ENCODE measurements at regions not wholly inside any gene's neighbourhood (a gene's known extent, or its start where the extent isn't known, plus 50 kb on each side); places are given as distances from the start of the nearest gene placed in this dataset.
"Not testable (repeated sequence)": the region's sequence is repeated elsewhere in the genome, so short reads cannot be mapped to it uniquely, and the experiment has no call there.

DNA sequence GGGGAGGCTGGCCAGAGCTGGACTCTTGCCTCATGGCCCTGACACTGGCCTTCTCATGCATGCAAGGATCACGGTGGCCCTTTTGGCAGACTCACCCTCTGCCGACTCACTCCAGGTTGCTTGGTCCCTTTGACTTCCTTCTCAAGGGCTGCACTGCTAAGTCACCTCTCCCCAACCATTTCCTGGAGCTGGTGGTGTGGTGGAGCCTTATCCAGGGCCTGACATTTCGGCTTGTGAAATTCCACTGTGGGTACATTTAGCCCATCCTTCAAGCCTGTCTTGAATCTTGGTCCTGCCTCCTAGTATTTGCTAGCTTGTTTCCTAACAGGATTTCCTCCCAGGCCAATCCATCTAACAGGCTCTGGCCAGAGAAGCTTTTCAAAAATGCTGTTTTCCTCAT, 52.6 kb upstream of the JUN start:
- no peak for DNase-seq

DNA sequence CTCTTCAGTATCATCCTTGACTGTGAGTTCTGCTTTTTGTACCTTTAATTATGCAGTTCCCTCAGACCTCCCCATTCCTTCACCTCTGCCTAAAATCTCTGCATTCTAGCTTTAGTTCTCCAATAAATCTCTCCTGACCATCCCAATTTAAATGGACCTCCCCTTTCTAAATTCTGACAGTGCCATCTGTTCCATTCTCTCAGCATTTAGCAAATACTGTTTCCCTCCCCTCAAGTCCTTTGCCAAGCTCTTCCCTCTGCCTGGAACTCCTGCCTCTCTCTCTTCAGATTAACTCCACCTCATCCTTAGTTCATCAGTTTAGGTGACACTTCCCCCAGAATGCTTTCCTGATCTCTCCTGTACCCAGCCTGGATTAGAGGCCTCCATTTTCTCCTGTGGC, 54.0 kb upstream of the JUN start:
- DNase-seq: no peak

DNA sequence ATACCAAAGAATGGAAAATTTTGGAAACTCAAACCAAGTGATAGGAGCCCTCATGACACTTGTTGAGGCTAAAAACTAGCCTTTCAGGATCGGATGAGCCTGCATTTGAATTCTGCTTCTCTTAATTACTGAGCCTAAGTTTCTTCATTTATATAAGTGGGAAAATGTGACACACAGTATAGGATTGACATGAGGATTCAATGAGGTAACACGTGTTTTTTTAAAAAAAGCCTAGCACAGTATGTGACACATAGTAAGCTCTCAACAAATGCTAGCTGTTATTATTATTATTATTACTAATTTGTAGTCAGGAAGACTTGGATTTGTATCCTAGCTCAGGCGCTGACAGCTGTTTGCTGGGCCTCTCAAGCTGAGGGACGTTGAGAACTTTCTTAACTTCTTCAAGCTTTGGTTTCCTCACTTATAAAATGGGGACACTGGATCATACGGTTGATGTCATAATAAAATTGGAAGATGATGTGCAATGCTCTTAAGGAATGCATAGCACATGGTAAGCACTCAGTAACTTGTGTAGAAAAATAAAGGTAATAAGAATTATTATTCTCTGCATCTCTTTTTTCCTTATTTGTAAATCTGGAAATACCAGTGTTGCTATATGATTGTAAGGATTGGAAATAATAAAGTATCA, 55.4 kb upstream of the JUN start:
- no peak for DNase-seq

DNA sequence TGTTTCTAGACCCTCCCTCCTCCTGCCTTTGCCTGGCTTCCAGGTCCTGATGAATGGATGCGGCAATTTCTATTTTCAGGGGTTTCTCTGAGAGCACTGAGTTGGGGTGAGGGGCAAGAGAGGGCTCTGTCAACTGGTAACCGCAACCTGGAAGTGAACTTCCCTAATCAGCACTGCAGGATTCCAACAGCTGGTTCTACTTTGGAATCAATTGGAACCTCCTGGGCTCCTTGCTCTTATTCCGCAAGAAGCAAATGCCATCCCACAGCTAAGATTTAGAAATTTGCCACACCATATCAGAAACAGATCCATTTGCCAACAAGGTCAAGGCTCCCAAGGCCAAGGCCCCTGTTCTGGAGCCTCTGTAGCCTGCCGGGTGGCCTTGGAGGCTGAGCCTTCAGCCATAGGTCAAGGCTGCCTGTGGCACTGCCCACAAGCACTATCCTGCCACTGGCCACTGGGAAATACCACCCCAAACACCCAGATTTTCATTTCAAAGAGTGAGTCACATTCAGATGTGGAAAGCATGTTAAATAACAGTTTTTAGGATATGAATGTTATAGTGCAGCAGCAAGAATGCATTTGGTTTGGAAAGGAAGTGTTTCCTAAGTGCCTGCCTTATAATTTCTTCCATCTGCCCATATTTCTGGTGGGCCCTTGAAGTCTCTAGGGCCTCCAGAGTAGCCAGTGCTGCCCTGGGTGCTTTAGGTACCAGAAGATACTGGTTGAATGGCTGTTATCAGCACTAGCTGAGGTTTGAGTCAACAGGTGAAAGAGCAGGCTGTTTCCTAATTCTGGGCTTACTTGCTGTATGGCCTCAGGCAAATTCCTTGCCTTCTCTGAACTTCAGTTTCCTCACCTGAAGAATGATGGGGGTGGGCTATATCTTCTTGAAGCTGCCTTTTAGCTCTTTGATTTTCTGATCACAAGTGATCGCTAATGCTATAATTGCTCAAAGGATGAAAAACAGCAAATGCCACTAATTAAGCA, 56.3 kb upstream of the JUN start:
- DNase-seq: no peak

DNA sequence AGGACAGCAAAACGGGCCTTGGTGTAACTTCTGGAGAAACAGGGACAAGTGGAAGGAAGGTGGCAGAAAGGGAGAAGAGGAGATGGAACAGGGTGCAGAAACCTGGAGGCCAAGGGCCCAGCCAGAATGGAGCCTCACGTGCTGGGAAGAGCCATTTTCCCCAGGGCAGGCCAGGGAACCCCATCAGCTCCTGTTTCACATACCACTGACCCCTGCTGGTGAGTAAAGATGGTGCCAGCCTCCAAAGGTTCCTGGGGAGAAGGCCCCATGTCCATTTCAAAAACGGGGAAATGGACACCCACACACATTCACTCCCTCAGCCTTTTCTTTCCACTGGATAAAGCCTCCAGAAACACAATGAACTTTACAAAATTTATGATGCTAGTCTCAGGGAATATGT, 57.6 kb upstream of the JUN start:
- no peak for DNase-seq

DNA sequence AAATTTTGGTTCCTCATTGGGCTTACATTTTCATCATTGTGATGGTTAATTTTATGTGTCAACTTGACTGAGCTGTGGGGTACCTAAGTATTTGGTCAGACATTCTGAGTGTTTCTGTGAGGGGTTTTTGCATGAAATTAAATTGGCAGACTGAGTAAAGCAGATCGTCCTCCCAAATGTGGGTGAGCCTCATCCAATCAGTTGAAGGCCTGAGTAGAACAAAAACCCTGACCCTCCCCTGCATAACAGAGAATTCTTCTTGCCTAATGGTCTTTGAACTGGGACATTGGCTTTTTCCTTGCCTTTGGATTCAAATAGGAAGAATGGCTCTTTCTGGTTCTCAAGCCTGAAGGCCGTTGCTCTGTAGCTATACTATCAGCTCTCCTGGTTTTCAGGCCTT, 59.1 kb upstream of the JUN start:
- no peak for DNase-seq

DNA sequence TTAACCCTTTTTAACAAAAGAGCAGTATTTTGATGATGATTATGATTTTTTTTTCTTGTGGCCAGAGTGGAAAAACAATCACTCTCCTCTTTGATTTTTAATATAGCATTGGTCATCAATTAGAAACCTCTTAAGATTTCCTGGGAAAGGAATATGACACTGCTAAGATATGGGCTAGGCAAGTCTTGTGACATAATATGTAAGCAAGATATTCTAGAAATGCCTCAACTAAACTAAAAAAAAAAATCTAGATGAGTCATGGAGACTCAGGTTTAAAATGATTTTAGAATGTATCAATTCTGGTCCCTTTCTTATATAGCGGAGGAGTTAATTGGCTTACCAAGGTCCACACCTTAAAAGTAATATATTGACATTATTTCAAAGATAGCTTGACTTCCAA, 60.3 kb upstream of the JUN start:
- DNase-seq: no peak

DNA sequence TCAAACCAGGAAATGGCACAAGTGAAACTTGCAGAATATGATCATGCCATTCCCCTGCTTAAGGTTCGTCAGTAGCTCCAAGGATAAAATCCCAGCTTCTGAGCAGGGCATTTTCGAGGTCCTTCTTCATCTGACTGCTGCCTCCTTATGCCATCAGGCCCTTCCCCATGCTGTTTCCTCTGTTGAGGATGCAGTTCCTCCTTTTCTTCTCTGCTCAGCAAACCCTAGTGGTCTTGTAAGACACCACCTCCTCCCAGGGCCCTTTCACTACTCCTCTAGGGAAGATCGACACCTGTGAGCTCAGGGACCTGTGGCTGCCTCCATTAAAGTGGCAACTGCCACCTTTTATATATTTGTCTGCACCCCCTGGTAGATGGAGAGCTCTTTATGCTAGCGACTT, 62.1 kb upstream of the JUN start:
- no peak for DNase-seq

DNA sequence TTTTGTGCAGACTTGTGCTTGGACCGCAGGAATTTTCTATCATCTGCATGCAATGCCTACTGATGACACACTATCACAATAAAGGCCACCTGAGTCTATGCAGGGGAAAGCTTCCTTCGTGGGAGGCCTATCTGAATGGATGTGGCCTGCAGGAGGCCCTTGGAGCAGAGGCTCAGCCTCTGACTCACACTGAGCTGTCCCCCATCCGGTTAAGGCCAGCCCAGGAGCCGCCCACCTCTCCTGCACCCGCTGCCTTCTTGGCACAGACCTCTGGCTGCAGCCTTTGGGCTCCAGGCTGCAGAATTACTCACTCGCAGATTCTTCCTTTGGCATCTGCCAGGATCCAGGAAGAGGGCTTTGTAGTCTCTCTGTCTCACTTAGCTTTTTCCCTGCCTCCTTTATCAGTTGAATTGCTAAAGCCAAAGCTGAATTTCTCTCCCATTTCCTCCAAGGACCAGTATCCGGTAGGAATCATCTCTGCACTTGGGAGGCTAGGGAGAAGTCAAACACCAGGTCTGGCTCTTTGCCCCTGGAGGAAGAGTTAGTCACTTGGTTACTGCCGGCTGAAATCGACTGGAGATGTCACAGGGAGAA, 65.1 kb upstream of the JUN start:
- DNase-seq: no peak

DNA sequence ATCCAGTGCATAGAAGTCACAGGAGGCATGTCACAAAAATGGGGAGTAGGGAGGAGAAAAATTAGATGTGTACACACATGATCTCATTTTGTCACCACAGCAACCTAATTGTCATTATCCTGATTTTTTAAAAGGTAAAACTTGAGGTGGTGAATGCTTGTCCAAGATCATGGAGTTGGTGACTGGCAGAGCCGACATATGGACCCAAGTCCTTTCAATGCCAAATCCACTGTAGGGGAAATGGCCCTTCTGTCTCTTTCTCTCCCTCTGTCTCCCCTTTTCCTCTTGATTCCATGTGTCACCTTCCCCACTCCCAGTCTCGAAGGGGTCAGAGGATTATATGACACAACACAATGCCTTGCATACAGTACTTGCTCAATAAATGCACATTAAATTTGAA, 65.7 kb upstream of the JUN start:
- no peak for DNase-seq

DNA sequence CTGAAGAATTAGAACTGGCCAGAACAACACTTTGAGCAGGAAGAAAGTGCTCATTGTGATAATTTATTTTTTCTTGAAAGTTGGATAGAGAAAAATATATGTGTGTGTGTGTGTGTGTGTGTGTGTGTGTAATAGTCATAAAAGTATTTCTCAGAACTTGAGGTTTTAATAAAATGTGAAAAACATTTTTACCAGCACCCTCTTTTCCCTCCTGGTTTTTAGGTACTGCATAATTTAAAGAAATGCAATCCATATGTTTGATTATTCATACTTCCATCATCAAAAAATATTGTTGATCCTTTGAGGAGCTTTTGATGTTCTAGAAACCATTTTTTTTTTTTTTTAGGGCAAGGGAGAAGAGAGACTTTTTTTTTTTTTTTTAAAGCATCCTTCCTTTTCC, 66.8 kb upstream of the JUN start:
- no peak for DNase-seq

DNA sequence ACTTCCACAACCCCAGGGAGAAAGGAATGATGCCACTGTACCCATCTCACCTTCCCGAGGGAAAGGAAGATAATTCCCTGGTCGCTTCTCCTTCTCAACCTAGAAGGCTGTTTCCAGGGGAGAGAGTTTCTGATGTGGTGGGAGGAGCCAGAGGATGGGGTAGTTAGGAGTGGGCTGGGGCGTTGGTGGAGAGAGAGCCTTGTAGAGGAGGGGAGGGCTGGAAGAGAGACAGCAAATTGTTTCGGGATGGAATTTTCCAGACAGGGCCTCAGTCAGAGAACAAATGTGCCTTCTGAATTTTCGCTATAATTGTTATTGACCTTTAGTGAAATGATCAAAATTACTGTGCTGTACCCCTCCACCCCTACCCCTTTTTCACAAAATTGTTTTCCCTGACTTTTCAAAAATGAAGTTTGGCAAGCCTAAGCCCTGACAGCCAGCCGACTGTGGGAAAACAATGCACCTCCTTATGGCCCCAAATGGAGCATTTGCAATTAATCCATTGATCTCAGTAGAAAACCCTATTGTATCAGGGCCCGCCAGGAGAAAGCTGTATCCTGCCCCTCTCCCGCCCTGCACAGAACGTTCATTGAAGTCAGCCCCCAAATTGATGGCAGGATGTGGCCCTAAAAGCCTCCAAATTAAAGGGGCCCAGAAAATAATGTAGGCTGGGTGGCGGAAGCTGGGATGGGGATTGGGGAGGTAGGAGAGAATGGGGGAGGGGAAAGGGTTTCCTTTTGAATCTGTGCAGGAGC, 69.1 kb upstream of the JUN start:
- DNase-seq: no peak

DNA sequence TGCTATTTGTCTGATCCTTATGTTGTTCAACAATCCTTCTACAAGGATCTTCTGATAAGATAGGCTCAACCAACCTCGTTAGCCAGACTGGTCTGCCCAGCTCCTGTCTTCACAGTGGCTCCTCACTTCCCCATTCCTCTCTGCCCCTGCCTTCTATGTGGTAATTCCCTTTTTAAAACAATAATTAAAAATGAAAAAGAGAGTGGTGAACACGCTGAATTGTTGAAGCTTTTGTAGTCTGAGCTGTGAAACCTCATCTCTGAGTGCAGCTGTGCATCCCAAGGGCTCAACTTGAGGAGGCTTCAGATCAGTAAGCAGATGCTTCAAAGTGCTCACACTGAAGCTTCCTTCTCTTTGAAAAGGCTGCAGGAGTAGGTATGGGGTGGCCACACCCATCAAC, 70.7 kb upstream of the JUN start:
- no peak for DNase-seq

DNA sequence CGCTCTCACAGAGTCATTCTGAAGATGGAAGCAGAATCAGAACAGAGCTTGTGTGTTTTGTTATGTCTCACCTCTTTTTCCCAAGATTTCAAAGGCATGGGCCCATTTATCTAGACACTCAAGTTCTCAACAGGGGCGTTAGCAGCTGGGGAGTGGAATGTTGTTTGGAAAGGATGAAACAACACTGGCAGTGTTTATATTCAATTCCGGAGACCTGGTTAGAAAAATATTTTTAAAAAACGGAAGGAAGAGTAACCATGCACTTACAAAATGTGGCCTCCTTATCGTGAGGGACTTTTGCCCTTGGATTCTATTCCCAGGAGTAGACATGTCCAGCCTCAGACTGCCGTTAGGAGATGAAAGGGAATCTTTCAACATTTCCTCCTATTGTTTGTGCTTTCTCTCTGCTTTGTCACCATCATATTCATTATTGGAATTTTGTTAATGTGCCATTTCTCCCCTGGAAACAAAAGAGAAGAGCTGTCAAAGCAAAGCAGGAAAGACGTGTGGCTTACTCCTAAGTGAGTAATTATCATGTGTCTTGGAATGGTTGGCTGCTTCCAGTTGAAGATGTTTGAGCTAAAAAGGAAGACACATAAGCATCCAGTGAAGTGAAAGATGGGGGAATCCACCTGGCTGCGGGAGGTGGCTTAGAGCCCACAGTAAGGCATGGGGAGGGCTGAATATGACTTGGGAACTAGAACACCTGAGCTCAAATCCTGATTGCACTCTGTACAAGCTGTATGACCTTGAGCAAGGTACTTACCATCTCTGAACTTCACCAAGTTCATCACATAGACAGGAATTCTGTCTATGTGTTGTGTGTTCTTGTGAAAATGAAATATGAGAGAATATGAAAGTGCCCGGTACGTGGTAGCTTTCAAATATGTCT, 71.7 kb upstream of the JUN start:
- no peak for DNase-seq

DNA sequence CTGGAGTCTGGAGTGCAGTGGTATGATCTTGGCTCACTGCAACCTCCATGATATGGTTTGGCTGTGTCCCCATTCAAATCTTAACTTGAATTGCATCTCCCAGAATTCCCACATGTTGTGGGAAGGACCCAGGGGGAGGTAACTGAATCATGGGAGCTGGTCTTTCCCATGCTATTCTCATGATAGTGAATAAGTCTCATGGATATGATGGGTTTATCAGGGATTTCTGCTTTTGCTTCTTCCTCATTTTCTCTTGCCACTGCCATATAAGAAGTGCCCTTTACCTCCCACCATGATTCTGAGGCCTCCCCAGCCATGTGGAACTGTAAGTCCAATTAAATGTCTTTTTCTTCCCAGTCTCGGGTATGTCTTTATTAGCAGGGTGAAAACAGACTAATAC, 72.4 kb upstream of the JUN start:
- DNase-seq: not testable (repeated sequence)

DNA sequence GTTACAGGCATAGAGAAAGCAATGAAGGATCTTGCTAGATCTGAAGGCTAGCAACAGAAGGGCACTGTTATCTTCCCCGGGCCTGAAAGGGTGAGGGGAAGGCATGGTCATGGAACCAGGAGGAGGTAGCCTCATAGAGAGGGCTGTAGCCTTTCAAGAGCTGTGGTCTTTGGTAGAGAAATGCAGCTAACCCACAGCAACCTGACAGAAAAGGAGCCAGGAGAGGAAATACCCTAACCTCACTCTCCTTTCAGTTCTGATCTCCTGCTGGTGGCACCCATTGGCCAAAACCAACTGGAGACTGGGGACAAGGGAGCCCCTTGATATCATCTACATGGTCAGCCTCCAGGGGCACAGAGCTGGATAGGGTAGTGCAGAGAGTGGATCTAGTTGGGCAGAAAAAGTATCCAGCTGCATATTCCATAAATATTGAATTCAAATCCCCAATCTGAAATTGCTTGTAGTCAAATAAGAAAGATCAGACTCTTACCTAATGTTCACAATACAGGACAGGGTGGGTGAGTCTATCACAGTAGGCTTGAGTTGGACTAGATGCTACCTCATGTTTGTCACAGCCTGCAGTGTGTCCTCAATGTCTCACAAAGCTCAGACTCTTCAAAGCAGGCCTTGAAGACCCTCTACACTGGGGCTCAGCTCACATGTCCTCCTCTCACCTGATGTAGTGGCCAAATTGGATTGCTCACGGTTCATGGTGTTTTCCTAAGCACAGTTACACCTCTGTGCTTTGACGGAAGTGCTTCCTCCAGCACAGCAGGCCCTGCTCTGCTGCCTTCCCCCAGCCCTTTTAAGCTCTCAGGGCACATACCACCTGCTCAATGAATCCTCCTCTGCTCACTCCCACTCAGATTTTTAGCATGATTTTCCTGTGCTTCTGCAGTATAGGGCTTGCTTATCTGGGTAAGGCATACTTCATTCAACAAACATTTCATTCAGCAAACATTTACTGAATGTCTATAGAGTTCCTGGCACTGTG, 74.1 kb upstream of the JUN start:
- DNase-seq: no peak

DNA sequence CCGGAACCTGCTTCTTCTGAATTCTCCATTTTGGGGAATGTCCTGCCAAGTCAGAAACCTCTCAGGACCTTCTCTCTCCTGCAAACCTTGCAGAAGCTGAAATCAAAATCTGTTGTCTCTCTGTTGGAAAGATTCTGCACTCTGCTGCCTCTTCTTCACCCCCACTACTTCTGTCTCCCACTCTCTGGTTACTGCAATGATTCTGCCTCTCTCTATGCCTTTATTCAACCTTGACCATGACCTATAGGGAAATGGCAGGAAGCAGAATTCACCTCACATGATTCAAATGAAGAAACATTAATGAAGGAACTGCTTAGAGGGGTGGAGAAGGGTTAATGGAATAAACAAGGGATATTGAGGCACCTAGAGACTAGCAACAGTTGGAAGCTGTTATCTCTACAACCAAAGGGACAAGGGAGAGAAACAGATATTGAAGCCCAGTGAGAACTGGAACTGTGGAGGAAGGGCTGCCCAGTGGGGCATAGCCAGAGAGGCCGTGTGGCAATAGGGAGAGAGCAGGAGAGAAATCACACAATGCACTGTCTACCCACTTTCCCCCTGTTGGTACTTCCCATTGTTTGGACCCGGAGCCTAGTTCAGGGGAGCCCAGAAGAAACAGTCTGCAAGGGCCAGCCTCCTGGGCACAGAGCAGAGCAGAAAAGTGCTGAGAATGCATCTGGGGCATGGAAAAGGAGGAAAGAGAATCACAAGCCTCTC, 76.1 kb upstream of the JUN start:
- DNase-seq: no peak

DNA sequence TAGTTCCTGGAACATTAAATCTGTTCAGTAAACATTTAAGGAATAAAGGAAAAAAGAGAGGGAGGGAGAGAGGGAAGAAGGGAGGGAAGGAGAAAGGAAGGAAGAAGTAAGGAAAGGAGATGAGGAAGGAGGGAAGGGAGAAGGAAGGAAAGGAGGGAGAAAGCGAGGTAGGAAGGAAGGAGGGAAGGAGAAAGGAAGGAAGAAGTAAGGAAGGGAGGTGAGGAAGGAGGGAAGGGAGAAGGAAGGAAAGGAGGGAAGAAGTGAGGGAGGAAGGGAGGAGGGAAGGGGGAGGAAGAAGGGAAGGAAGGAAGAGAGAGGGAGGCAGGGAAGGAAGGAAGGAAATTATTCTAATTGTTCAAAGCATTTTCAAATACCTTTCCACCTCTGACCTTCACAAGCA, 77.2 kb upstream of the JUN start:
- no peak for DNase-seq

DNA sequence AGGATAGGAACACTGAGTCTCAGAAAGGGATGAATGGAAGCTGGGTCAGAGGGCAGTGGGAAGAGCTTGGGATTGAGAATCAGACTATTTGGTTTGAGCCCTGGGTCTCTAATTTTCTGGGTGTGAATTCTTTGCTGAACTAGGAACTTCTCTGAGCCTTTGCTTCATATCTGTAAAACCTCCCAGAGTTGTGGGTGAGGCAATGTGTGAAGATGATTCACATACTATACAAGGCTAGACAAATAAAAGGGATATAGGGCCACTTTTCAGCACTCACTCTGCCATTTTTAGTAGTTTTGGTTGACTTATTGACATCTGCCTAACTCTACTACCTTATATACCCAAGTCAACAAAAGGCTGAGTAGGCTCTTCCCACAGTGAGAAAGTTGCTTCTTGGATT, 77.7 kb upstream of the JUN start:
- DNase-seq: no peak

DNA sequence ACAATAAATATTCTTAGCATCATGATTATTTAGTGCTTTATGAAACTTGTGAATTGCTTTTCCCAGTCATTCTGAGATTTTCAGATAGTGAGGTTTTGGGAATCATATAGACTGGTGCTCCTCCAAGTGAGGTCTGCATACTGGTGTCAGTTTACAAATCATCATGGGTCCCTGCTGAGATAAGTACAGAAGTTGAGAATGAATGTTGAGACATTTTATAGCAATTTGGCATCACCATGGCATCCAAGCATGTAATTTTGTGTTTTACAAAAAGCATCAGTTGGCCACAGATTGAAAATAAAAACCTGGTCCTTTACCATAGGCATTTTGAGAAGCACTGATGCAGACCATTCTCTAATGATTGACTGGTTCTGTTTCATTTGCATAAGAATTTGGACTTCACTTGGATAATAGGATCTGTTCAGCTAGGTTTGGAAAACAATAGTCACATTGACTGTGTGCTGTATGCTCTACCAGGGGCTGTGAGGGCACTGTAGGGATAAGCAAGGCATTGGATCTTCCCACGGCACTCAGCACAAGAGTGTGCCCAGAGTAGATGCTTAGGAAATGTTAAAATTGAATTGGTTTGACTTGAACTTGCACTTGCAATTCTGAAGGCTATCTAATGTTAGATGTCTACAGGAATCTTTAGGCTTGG, 79.0 kb upstream of the JUN start:
- DNase-seq: no peak
